Liver (tissue), 8 donors: ENCODE measurements at regions not wholly inside any gene's neighbourhood (a gene's known extent, or its start where the extent isn't known, plus 50 kb on each side); places are given as distances from the start of the nearest gene placed in this dataset.

ENCODE experiments used
- DNase-seq: peaks from one replicate; pipeline ENCODE4 v3.0.0-alpha.2; 2017; ENCODE audit warnings: low spot score
- H3K27ac ChIP-seq, 2 donors: one replicate each; pipeline ENCODE4 v1.7.0; 2013; ENCODE audit warnings: inconsistent platforms in 2 of 2, low read length in 2 of 2, control low read depth in 1 of 2, low read depth in 1 of 2, mild to moderate bottlenecking in 1 of 2
- H3K27me3 ChIP-seq, 4 donors: one replicate each; pipeline versions ENCODE4 v1.6.1 to v1.7.0; 2013; ENCODE audit warnings: low read length in 3 of 4, inconsistent platforms in 1 of 4, mild to moderate bottlenecking in 1 of 4, moderate library complexity in 1 of 4; ENCODE audit not compliant: control insufficient read depth in 4 of 4, insufficient read depth in 4 of 4
- H3K36me3 ChIP-seq, 4 donors: one replicate each; pipeline versions ENCODE4 v1.6.1 to v1.7.0; 2013; ENCODE audit warnings: low read length in 3 of 4, mild to moderate bottlenecking in 3 of 4, low read depth in 1 of 4, moderate library complexity in 1 of 4; ENCODE audit not compliant: control insufficient read depth in 4 of 4, insufficient read depth in 3 of 4
- H3K4me1 ChIP-seq, 4 donors: one replicate each; pipeline versions ENCODE4 v1.6.1 to v1.7.0; 2013; ENCODE audit warnings: low read length in 3 of 4, mild to moderate bottlenecking in 3 of 4, moderate library complexity in 1 of 4; ENCODE audit not compliant: control insufficient read depth in 4 of 4, insufficient read depth in 4 of 4
- H3K4me3 ChIP-seq, 3 donors: one replicate each; pipeline versions ENCODE4 v1.6.1 to v1.7.0; 2013; ENCODE audit warnings: low read length in 3 of 3, control low read depth in 1 of 3, low read depth in 1 of 3, mild to moderate bottlenecking in 1 of 3
- H3K9ac ChIP-seq, 2 donors: one replicate each; pipeline ENCODE4 v1.7.0; 2013; ENCODE audit warnings: low read length in 2 of 2, mild to moderate bottlenecking in 2 of 2, moderate library complexity in 2 of 2, control low read depth in 1 of 2, low read depth in 1 of 2
- H3K9me3 ChIP-seq, 4 donors: one replicate each; pipeline versions ENCODE4 v1.6.1 to v1.7.0; 2013; ENCODE audit warnings: low read length in 3 of 4; ENCODE audit not compliant: control insufficient read depth in 4 of 4
- ATF3 ChIP-seq: IDR thresholded peaks from 2 replicates; pipeline ENCODE4 v1.6.1; 2016; ENCODE audit warnings: antibody characterized with exemption
- CTCF ChIP-seq: fragments of 150-350 bp; IDR thresholded peaks from 2 replicates; pipeline ENCODE4 v1.5.1; 2017; ENCODE audit warnings: improper control_type of control experiment, low read depth, low read length; ENCODE audit not compliant: missing input control
- EGR1 ChIP-seq, 2 donors: IDR thresholded peaks; 2 replicates each; pipeline ENCODE4 v1.6.1; 2016 to 2018; ENCODE audit warnings: antibody characterized with exemption in 2 of 2, low read depth in 2 of 2
- FOXA1 ChIP-seq: IDR thresholded peaks from 2 replicates; pipeline ENCODE4 v1.6.1; 2016; ENCODE audit warnings: antibody characterized with exemption
- FOXA2 ChIP-seq: IDR thresholded peaks from 2 replicates; pipeline ENCODE4 v1.6.1; 2016; ENCODE audit warnings: antibody characterized with exemption
- GABPA ChIP-seq, 2 donors: IDR thresholded peaks in 1 of 2; conservative IDR thresholded peaks in 1 of 2; 2 replicates each; pipeline ENCODE4 v1.6.1; 2016; ENCODE audit warnings: antibody characterized with exemption in 2 of 2, mild to moderate bottlenecking in 1 of 2, moderate library complexity in 1 of 2
- HNF4A ChIP-seq, 2 donors: conservative IDR thresholded peaks; 2 replicates each; pipeline ENCODE4 v1.6.1; 2016; ENCODE audit warnings: antibody characterized with exemption in 2 of 2, mild to moderate bottlenecking in 2 of 2
- HNF4G ChIP-seq: IDR thresholded peaks from 2 replicates; pipeline ENCODE4 v1.6.1; 2016; ENCODE audit warnings: antibody characterized with exemption
- JUND ChIP-seq, 2 donors: IDR thresholded peaks; 2 replicates each; pipeline ENCODE4 v1.6.1; 2016; ENCODE audit warnings: antibody characterized with exemption in 2 of 2
- MAX ChIP-seq: IDR thresholded peaks from 2 replicates; pipeline ENCODE4 v1.6.1; 2016; ENCODE audit warnings: antibody characterized with exemption
- NR2F2 ChIP-seq: IDR thresholded peaks from 2 replicates; pipeline ENCODE4 v1.6.1; 2016; ENCODE audit warnings: antibody characterized with exemption
- RAD21 ChIP-seq, 2 donors: IDR thresholded peaks; 2 replicates each; pipeline ENCODE4 v1.6.1; 2016; ENCODE audit warnings: antibody characterized with exemption in 2 of 2, mild to moderate bottlenecking in 2 of 2
- REST ChIP-seq: IDR thresholded peaks from 2 replicates; pipeline ENCODE4 v1.6.1; 2016; ENCODE audit warnings: antibody characterized with exemption, mild to moderate bottlenecking
- RXRA ChIP-seq, 2 donors: IDR thresholded peaks; 2 replicates each; pipeline ENCODE4 v1.6.1; 2017 to 2018; ENCODE audit warnings: antibody characterized with exemption in 2 of 2, mild to moderate bottlenecking in 1 of 2
- SP1 ChIP-seq: IDR thresholded peaks from 2 replicates; pipeline ENCODE4 v1.6.1; 2018; ENCODE audit warnings: antibody characterized with exemption, mild to moderate bottlenecking
- TAF1 ChIP-seq: conservative IDR thresholded peaks from 2 replicates; pipeline ENCODE4 v1.6.1; 2016; ENCODE audit warnings: antibody characterized with exemption, mild to moderate bottlenecking
- YY1 ChIP-seq: IDR thresholded peaks from 2 replicates; pipeline ENCODE4 v1.6.1; 2016; ENCODE audit warnings: antibody characterized with exemption, mild to moderate bottlenecking
- ZBTB33 ChIP-seq: IDR thresholded peaks from 2 replicates; pipeline ENCODE4 v1.6.1; 2016; ENCODE audit warnings: antibody characterized with exemption
- WGBS: extraction: QIAGEN DNeasy Blood & Tissue Kit; methylation state at CpG from one replicate; pipeline ENCODE4 v1.1.7; 2013; 5-methylcytosine and 5-hydroxymethylcytosine counted together
- donor health status: healthy.
- donor health status: healthy.
- donor health status: healthy.
- donor health status: healthy.
- donor health status: healthy.

GRCh38 chr4:175071123-175071522 is 153.0 kb downstream of the ADAM29 start:
- DNase-seq: no peak
- Histone ChIP-seq H3K4me1 (no peaks in the 10 kb centered on the region), H3K36me3 (no peaks in the 10 kb centered on the region), H3K9me3 (no peaks in the 10 kb centered on the region), H3K9ac (no peak overlapping the region), H3K27me3 (no peaks in the 10 kb centered on the region), H3K27ac (no peak overlapping the region), H3K4me3 (no peak overlapping the region)
- TF ChIP-seq NR2F2: no peak
- WGBS: 31% methylated on average over 3 of the region's 3 CpGs

GRCh38 chr4:175087145-175087544 is 169.0 kb downstream of the ADAM29 start:
- Histone ChIP-seq H3K27ac (no peak overlapping the region), H3K36me3 (no peaks in the 10 kb centered on the region), H3K27me3 (no peaks in the 10 kb centered on the region), H3K4me1 (no peaks in the 10 kb centered on the region), H3K9ac (no peak overlapping the region), H3K4me3 (no peak overlapping the region), H3K9me3 (peaks cover 0 to 6% (median 0%) of the 10 kb centered on the region in 4 donors)
- DNase-seq: no peak
- 80% methylated on average over 1 of the region's 1 CpG for WGBS
- TF ChIP-seq GABPA (IDR thresholded peaks at IDR 0.05 in 1 of 2, conservative IDR thresholded peaks at IDR 0.05 in 1 of 2) (no peak), SP1 (no peak), REST (no peak), TAF1 (no peak), RXRA (IDR thresholded peaks at IDR 0.05) (no peak), EGR1 (IDR thresholded peaks at IDR 0.05; ENCODE audit: low read depth in 2 of 2) (no peak), NR2F2 (no peak), FOXA2 (no peak), HNF4A (conservative IDR thresholded peaks at IDR 0.05) (no peak), MAX (no peak), YY1 (no peak), ATF3 (no peak), FOXA1 (no peak), RAD21 (IDR thresholded peaks at IDR 0.05) (no peak), CTCF (no peak), HNF4G (no peak), ZBTB33 (no peak), JUND (IDR thresholded peaks at IDR 0.05) (no peak)
